Uterus (tissue), 3 donors: ENCODE measurements at regions not wholly inside any gene's neighbourhood (a gene's known extent, or its start where the extent isn't known, plus 50 kb on each side); places are given as distances from the start of the nearest gene placed in this dataset.

Experiments
- DNase-seq, 2 donors: peaks; one replicate each; pipeline ENCODE4 v3.0.0-alpha.2; 2019 to 2020
- H3K27ac ChIP-seq, 2 donors: fragments of 200-600 bp; sonication (generic); 1 replicate in 1 of 2; 2 replicates in 1 of 2; pipeline ENCODE4 v1.5.1; 2016 to 2018
- H3K27me3 ChIP-seq, 2 donors: fragments of 200-600 bp; sonication (generic); one replicate each; pipeline ENCODE4 v1.5.1; 2018 to 2019; ENCODE audit warnings: control low read depth in 1 of 2
- H3K36me3 ChIP-seq, 2 donors: fragments of 200-600 bp; sonication (generic); one replicate each; pipeline ENCODE4 v1.5.1; 2019; ENCODE audit warnings: control low read depth in 1 of 2
- H3K4me1 ChIP-seq, 2 donors: fragments of 200-600 bp; sonication (generic); one replicate each; pipeline ENCODE4 v1.5.1; 2018 to 2019; ENCODE audit warnings: control low read depth in 1 of 2
- H3K4me3 ChIP-seq, 2 donors: fragments of 200-600 bp; sonication (generic); 1 replicate in 1 of 2; 2 replicates in 1 of 2; pipeline ENCODE4 v1.5.1; 2018 to 2019; ENCODE audit warnings: mild to moderate bottlenecking in 1 of 2
- H3K9me3 ChIP-seq, 2 donors: fragments of 200-600 bp; sonication (generic); one replicate each; pipeline ENCODE4 v1.5.1; 2019; ENCODE audit warnings: control low read depth in 1 of 2
- POLR2A ChIP-seq, 2 donors: fragments of 450-650 bp; IDR thresholded peaks; one replicate each; pipeline ENCODE4 v1.6.1; 2016; ENCODE audit warnings: antibody characterized with exemption in 2 of 2, mild to moderate bottlenecking in 1 of 2, moderate library complexity in 1 of 2
- intact Hi-C: fragments of 100-400 bp; cut with DNase I; formaldehyde crosslinking; loops from one replicate; pipeline ENCODE4 v1.15.1; 2023; ENCODE audit warnings: low total_unique reads
- TF ChIP-seq, protein P1 (sequence below), 4 experiments: fragments of 200-600 bp in 2 of 4; fragments of 450-650 bp in 2 of 4; sonication (generic) in 2 of 4; IDR thresholded peaks; one replicate each; pipeline ENCODE4 v1.5.1; 2016 to 2019; ENCODE audit warnings: antibody characterized with exemption in 4 of 4, mild to moderate bottlenecking in 2 of 4, moderate library complexity in 1 of 4
- donor health status: DM: yes; HTN: yes; CAD: no.

- Histone ChIP-seq H3K27me3 (no peaks in the 10 kb centered on the region), H3K4me1 (no peaks in the 10 kb centered on the region), H3K27ac (no peak overlapping the region), H3K4me3 (no peak overlapping the region), H3K9me3 (no peaks in the 10 kb centered on the region), H3K36me3 (no peaks in the 10 kb centered on the region)
- intact Hi-C loops = no loop called here
- DNase-seq = no peak
- TF ChIP-seq, protein P1, sequence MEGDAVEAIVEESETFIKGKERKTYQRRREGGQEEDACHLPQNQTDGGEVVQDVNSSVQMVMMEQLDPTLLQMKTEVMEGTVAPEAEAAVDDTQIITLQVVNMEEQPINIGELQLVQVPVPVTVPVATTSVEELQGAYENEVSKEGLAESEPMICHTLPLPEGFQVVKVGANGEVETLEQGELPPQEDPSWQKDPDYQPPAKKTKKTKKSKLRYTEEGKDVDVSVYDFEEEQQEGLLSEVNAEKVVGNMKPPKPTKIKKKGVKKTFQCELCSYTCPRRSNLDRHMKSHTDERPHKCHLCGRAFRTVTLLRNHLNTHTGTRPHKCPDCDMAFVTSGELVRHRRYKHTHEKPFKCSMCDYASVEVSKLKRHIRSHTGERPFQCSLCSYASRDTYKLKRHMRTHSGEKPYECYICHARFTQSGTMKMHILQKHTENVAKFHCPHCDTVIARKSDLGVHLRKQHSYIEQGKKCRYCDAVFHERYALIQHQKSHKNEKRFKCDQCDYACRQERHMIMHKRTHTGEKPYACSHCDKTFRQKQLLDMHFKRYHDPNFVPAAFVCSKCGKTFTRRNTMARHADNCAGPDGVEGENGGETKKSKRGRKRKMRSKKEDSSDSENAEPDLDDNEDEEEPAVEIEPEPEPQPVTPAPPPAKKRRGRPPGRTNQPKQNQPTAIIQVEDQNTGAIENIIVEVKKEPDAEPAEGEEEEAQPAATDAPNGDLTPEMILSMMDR (IDR thresholded peaks at IDR 0.05) = no peak
- TF ChIP-seq POLR2A (IDR thresholded peaks at IDR 0.05) = no peak
Observed at GRCh38 chr9:134221273-134222017, 57.1 kb upstream of the RNU6ATAC start.

- TF ChIP-seq POLR2A (IDR thresholded peaks at IDR 0.05) = no peak
- TF ChIP-seq, protein P1 (IDR thresholded peaks at IDR 0.05) = no peak
- Histone ChIP-seq H3K27ac (no peak overlapping the region), H3K4me3 (no peak overlapping the region), H3K9me3 (no peaks in the 10 kb centered on the region), H3K4me1 (no peaks in the 10 kb centered on the region), H3K27me3 (no peaks in the 10 kb centered on the region), H3K36me3 (no peaks in the 10 kb centered on the region)
- no peak for DNase-seq
- intact Hi-C loops = no loop called here
Observed at GRCh38 chr9:134222018-134222573, 57.7 kb upstream of the RNU6ATAC start.

DNA sequence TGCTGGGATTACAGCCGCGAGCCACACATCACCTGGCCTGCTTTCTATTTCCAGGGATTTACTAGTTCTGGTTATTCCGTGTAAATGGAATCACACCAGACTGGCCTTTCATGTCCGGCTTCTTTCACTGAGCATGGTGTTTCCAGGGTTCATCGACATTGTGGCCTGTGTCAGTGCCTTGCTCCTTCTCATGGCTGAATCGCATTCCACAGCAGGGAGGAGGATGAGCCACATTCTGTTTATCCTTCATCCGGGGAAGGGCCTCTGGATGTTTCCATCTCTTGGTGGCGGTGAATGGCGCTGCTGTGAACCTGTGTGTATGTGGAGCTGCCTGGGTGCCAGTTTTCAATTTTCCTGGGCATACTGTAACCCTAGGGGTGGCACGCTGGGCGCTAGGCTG is 58.7 kb upstream of the RNU6ATAC start:
- H3K36me3 ChIP-seq = no peaks in the 10 kb centered on the region
- no peak for TF ChIP-seq POLR2A (IDR thresholded peaks at IDR 0.05)
- TF ChIP-seq, protein P1 (IDR thresholded peaks at IDR 0.05) = no peak
- H3K4me1 ChIP-seq = no peaks in the 10 kb centered on the region
- no peaks in the 10 kb centered on the region for H3K9me3 ChIP-seq
- DNase-seq = no peak
- no peak overlapping the region for H3K4me3 ChIP-seq
- no peak overlapping the region for H3K27ac ChIP-seq
- intact Hi-C loops = no loop called here
- H3K27me3 ChIP-seq = no peaks in the 10 kb centered on the region

GRCh38 chr9:134223591-134224122 is 59.3 kb upstream of the RNU6ATAC start:
- intact Hi-C loops = no loop called here
- Histone ChIP-seq H3K4me1 (no peaks in the 10 kb centered on the region), H3K36me3 (no peaks in the 10 kb centered on the region), H3K9me3 (no peaks in the 10 kb centered on the region), H3K4me3 (no peak overlapping the region), H3K27me3 (no peaks in the 10 kb centered on the region), H3K27ac (no peak overlapping the region)
- no peak for TF ChIP-seq POLR2A (IDR thresholded peaks at IDR 0.05)
- TF ChIP-seq, protein P1 (IDR thresholded peaks at IDR 0.05) = no peak
- DNase-seq = no peak

DNA sequence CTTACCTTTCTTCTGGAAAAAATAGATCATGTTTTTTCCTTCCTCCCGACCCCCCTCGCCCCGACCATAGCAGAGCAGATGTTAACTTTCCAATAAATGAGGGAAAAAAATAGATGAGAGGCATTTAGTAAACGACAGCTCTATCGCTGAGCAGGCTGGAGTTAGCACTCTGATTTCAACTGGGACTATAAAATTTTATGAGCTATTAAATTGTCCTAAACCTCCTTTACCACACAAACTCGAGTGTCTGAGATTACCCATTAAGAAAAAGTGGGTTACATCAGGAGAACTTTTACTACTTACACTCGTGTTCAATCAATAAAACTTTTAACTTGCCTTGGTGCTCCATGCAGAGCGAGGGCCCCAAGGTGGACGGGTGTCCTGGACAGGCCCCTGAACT is 59.8 kb upstream of the RNU6ATAC start:
- intact Hi-C loops = no loop called here
- no peaks in the 10 kb centered on the region for H3K4me1 ChIP-seq
- DNase-seq = no peak
- no peak overlapping the region for H3K27ac ChIP-seq
- no peak for TF ChIP-seq POLR2A (IDR thresholded peaks at IDR 0.05)
- TF ChIP-seq, protein P1 (IDR thresholded peaks at IDR 0.05) = no peak
- no peaks in the 10 kb centered on the region for H3K9me3 ChIP-seq
- no peak overlapping the region for H3K4me3 ChIP-seq
- H3K36me3 ChIP-seq = no peaks in the 10 kb centered on the region
- no peaks in the 10 kb centered on the region for H3K27me3 ChIP-seq
